SK-N-MC (cell line): ENCODE measurements at regions not wholly inside any gene's neighbourhood (a gene's known extent, or its start where the extent isn't known, plus 50 kb on each side); places are given as distances from the start of the nearest gene placed in this dataset.

Experiments
- EZH2 ChIP-seq: fragments of 200-600 bp; sonication (generic); IDR thresholded peaks from one replicate; pipeline ENCODE4 v1.6.1; 2017; ENCODE audit warnings: antibody characterized with exemption
- POLR2AphosphoS5 ChIP-seq: IDR thresholded peaks from 2 replicates; pipeline ENCODE4 v1.6.1; 2012; ENCODE audit warnings: mild to moderate bottlenecking, low read depth, low read length, borderline replicate concordance

DNA sequence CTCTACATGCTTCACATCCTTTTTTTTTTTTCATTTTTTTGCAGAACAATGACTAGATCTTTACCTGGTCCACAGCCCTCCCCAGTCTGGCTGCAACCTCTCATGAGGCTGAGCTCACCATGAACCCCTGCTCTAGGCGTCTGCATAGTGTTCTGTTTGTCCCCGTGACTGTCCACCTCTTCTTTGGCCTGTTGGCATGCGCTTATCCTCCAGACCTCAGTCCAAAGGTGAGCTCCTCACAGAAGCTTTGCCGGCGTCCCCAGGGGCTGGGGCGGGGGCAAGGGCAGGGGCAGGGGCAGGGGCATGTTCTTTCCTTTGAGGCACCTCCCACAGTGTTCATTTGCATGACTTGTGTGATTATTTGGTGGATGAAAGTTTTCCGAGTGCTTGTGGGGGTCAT lies 218.4 kb upstream of the ZNF32 start:
- no peak for TF ChIP-seq POLR2AphosphoS5
- no peak for TF ChIP-seq EZH2
